Activated naive CD4-positive, alpha-beta T cell treated with anti-CD3 and anti-CD28 coated beads, Interleukin-2, amount 50 U/mL, for 16 hours (primary cell): ENCODE measurements at regions not wholly inside any gene's neighbourhood (a gene's known extent, or its start where the extent isn't known, plus 50 kb on each side); places are given as distances from the start of the nearest gene placed in this dataset.

Experiments used
- DNase-seq: peaks from one replicate; pipeline ENCODE4 v3.0.0-alpha.2; 2020

- no peak for DNase-seq
Measured at GRCh38 chr5:165919196-165919595, 2372.2 kb upstream of the WWC1 start.

GRCh38 chr5:165920655-165921054, 2370.8 kb upstream of the WWC1 start:
- no peak for DNase-seq

- DNase-seq = no peak
Measured at GRCh38 chr5:165928971-165929370, 2362.5 kb upstream of the WWC1 start.

GRCh38 chr5:165940541-165940940, 2350.9 kb upstream of the WWC1 start:
- no peak for DNase-seq

GRCh38 chr5:165956854-165957253, 2334.6 kb upstream of the WWC1 start:
- DNase-seq = no peak

GRCh38 chr5:165981671-165982070, 2309.8 kb upstream of the WWC1 start:
- no peak for DNase-seq

- DNase-seq = no peak
Measured at GRCh38 chr5:165996201-165996875, 2295.1 kb upstream of the WWC1 start.

- no peak for DNase-seq
Measured at GRCh38 chr5:165999693-166000320, 2291.6 kb upstream of the WWC1 start.

- no peak for DNase-seq
Measured at GRCh38 chr5:166004006-166004405, 2287.4 kb upstream of the WWC1 start.

- no peak for DNase-seq
Measured at GRCh38 chr5:166013415-166013814, 2278.0 kb upstream of the WWC1 start.

- no peak for DNase-seq
Measured at GRCh38 chr5:166014256-166014655, 2277.2 kb upstream of the WWC1 start.

- no peak for DNase-seq
Measured at GRCh38 chr5:166018716-166019115, 2272.7 kb upstream of the WWC1 start.

- DNase-seq = no peak
Measured at GRCh38 chr5:166022065-166022464, 2269.4 kb upstream of the WWC1 start.

- no peak for DNase-seq
Measured at GRCh38 chr5:166024970-166025369, 2266.5 kb upstream of the WWC1 start.

GRCh38 chr5:166027582-166027981, 2263.9 kb upstream of the WWC1 start:
- no peak for DNase-seq

GRCh38 chr5:166031926-166032325, 2259.5 kb upstream of the WWC1 start:
- DNase-seq = no peak

- no peak for DNase-seq
Measured at GRCh38 chr5:166032601-166033000, 2258.8 kb upstream of the WWC1 start.

- DNase-seq = no peak
Measured at GRCh38 chr5:166045961-166046360, 2245.5 kb upstream of the WWC1 start.

GRCh38 chr5:166046956-166047355, 2244.5 kb upstream of the WWC1 start:
- DNase-seq = no peak

- no peak for DNase-seq
Measured at GRCh38 chr5:166050531-166050930, 2240.9 kb upstream of the WWC1 start.

GRCh38 chr5:166058660-166059059, 2232.8 kb upstream of the WWC1 start:
- DNase-seq = no peak

GRCh38 chr5:166062094-166062493, 2229.4 kb upstream of the WWC1 start:
- no peak for DNase-seq

GRCh38 chr5:166062719-166063118, 2228.7 kb upstream of the WWC1 start:
- no peak for DNase-seq

GRCh38 chr5:166063261-166063660, 2228.2 kb upstream of the WWC1 start:
- no peak for DNase-seq
